GM12878 (cell line): ENCODE measurements at regions not wholly inside any gene's neighbourhood (a gene's known extent, or its start where the extent isn't known, plus 50 kb on each side); places are given as distances from the start of the nearest gene placed in this dataset.

Experiments used
- ATAC-seq: fragments of 200-7000 bp; cut with Tn5 transposase; 3 replicates; pipeline ENCODE4 v1.9.1; 2020; ENCODE audit warnings: mild to moderate bottlenecking, moderate library complexity
- BruUV-seq: library from RNA; stranded (reverse); fragments of 400-500 nt; replicated peaks from 2 replicates; lab custom pipeline; 2021; lab: Mats Ljungman, UMichigan
- CTCF ChIA-PET: fragments of 300-600 bp; sonication (Branson Sonifier 250); formaldehyde crosslinking; extraction: SDS; loops from one replicate; lab custom pipeline; 2021; ENCODE audit warnings: inconsistent platforms; lab: Yijun Ruan, JAX
- POLR2A ChIA-PET: fragments of 350-600 bp; formaldehyde crosslinking; extraction: SDS; loops from one replicate; lab custom pipeline; 2021; ENCODE audit warnings: inconsistent platforms; lab: Charles Lee
- RAD21 ChIA-PET: fragments of 300-600 bp; sonication (Branson Sonifier 250); formaldehyde crosslinking; loops from one replicate; lab custom pipeline; 2023; ENCODE audit warnings: antibody characterized with exemption; ENCODE audit not compliant: unreplicated experiment; lab: Charles Lee
- SMC1A ChIA-PET: fragments of 300-600 bp; sonication (Branson Sonifier 250); formaldehyde crosslinking; loops from one replicate; lab custom pipeline; 2023; ENCODE audit not compliant: unreplicated experiment, uncharacterized antibody; lab: Charles Lee
- DNase-seq: peaks from one replicate; pipeline ENCODE4 v3.0.0-alpha.2; 2011; ENCODE audit warnings: low read depth, low spot score
- FAIRE-seq: peaks from 3 replicates; lab custom pipeline; 2011; peaks lifted over from hg19 to GRCh38; lab: Jason Lieb, UNC
- H2AFZ ChIP-seq: 2 replicates; pipeline ENCODE4 v1.6.0; 2011; ENCODE audit warnings: low read depth, low read length, control low read depth; ENCODE audit not compliant: control insufficient read depth
- H3K27ac ChIP-seq: 2 replicates; pipeline ENCODE4 v1.5.1; 2011; ENCODE audit warnings: control low read depth; ENCODE audit not compliant: control insufficient read depth, insufficient read depth
- H3K27me3 ChIP-seq, 2 experiments: replicated peaks in 1 of 2; 2 replicates each; pipeline versions ENCODE4 v1.6.0 to v1.6.1; 2011; ENCODE audit warnings: low read length in 1 of 2; ENCODE audit not compliant: control insufficient read depth in 2 of 2, insufficient read depth in 2 of 2
- H3K36me3 ChIP-seq, 2 experiments: 2 replicates each; pipeline ENCODE4 v1.5.1; 2011; ENCODE audit warnings: low read length in 1 of 2; ENCODE audit not compliant: control insufficient read depth in 2 of 2, insufficient read depth in 2 of 2
- H3K4me1 ChIP-seq: 2 replicates; pipeline ENCODE4 v1.6.1; 2011; ENCODE audit warnings: mild to moderate bottlenecking, low read length, moderate library complexity, mixed read lengths; ENCODE audit not compliant: control insufficient read depth, insufficient read depth
- H3K4me2 ChIP-seq: 2 replicates; pipeline ENCODE4 v1.6.0; 2011; ENCODE audit warnings: control low read depth; ENCODE audit not compliant: control insufficient read depth, insufficient read depth
- H3K4me3 ChIP-seq: fragments of 200-600 bp; sonication (generic); 2 replicates; pipeline ENCODE4 v1.5.1; 2016
- H3K79me2 ChIP-seq: 2 replicates; pipeline ENCODE4 v1.6.0; 2011; ENCODE audit warnings: low read length; ENCODE audit not compliant: control insufficient read depth, insufficient read depth
- H3K9ac ChIP-seq: 2 replicates; pipeline ENCODE4 v1.8.0; 2011; ENCODE audit warnings: low read length, control low read depth, mixed read lengths; ENCODE audit not compliant: control insufficient read depth, insufficient read depth
- H3K9me3 ChIP-seq: replicated peaks from 3 replicates; pipeline ENCODE4 v1.5.1; 2011; ENCODE audit warnings: mild to moderate bottlenecking, low read length; ENCODE audit not compliant: control insufficient read depth, insufficient read depth
- H4K20me1 ChIP-seq: 2 replicates; pipeline ENCODE4 v1.6.0; 2011; ENCODE audit not compliant: control insufficient read depth, insufficient read depth
- BACH1 ChIP-seq: fragments of 450-650 bp; IDR thresholded peaks from 2 replicates; pipeline ENCODE4 v1.6.1; 2017; ENCODE audit warnings: mild to moderate bottlenecking, borderline replicate concordance
- CBX3 ChIP-seq: fragments of 200-600 bp; sonication (generic); IDR thresholded peaks from 2 replicates; pipeline ENCODE4 v1.6.1; 2016; ENCODE audit warnings: low read depth, borderline replicate concordance
- CHD2 ChIP-seq: IDR thresholded peaks from 2 replicates; pipeline ENCODE4 v1.6.1; 2011; ENCODE audit warnings: low read depth, low read length, improper control_type of control experiment, borderline replicate concordance
- IKZF1 ChIP-seq: fragments of 450-650 bp; conservative IDR thresholded peaks from 2 replicates; pipeline ENCODE4 v1.6.1; 2017; ENCODE audit warnings: antibody characterized with exemption, mild to moderate bottlenecking
- MEF2A ChIP-seq: IDR thresholded peaks from 2 replicates; pipeline ENCODE4 v1.6.1; 2011; ENCODE audit warnings: low read depth, mild to moderate bottlenecking, low read length, moderate library complexity; ENCODE audit not compliant: insufficient read depth
- MXI1 ChIP-seq: fragments of 150-350 bp; IDR thresholded peaks from 2 replicates; pipeline ENCODE4 v1.6.1; 2011; ENCODE audit warnings: low read depth, mild to moderate bottlenecking, inconsistent platforms, low read length, improper control_type of control experiment
- NFYA ChIP-seq: IDR thresholded peaks from 2 replicates; pipeline ENCODE4 v1.6.1; 2011; ENCODE audit warnings: low read depth, mild to moderate bottlenecking, low read length, improper control_type of control experiment, borderline replicate concordance
- NR2C1 ChIP-seq: fragments of 450-650 bp; IDR thresholded peaks from 2 replicates; pipeline ENCODE4 v1.6.1; 2017; ENCODE audit warnings: antibody characterized with exemption, mild to moderate bottlenecking, moderate library complexity
- PAX5 ChIP-seq: IDR thresholded peaks from 2 replicates; pipeline ENCODE4 v1.6.1; 2011; ENCODE audit warnings: low read depth, low read length, borderline replicate concordance
- PAX8 ChIP-seq: fragments of 450-650 bp; IDR thresholded peaks from 2 replicates; pipeline ENCODE4 v1.6.1; 2017; ENCODE audit warnings: mild to moderate bottlenecking, moderate library complexity
- RAD21 ChIP-seq: IDR thresholded peaks from 2 replicates; pipeline ENCODE4 v1.6.1; 2011; ENCODE audit warnings: mild to moderate bottlenecking, low read depth, low read length, moderate library complexity; ENCODE audit not compliant: insufficient read depth
- RELB ChIP-seq: fragments of 450-650 bp; IDR thresholded peaks from 2 replicates; pipeline ENCODE4 v1.6.1; 2017; ENCODE audit warnings: low read depth, mild to moderate bottlenecking, moderate library complexity
- SIN3A ChIP-seq: IDR thresholded peaks from 2 replicates; pipeline ENCODE4 v1.6.1; 2012; ENCODE audit warnings: low read depth, low read length, improper control_type of control experiment
- SKIL ChIP-seq: fragments of 450-650 bp; IDR thresholded peaks from 2 replicates; pipeline ENCODE4 v1.6.1; 2017; ENCODE audit warnings: mild to moderate bottlenecking, low read depth, inconsistent platforms; ENCODE audit not compliant: poor library complexity, severe bottlenecking
- SMARCA5 ChIP-seq: fragments of 450-650 bp; IDR thresholded peaks from 2 replicates; pipeline ENCODE4 v1.6.1; 2017; ENCODE audit warnings: mild to moderate bottlenecking
- WRNIP1 ChIP-seq: IDR thresholded peaks from 2 replicates; pipeline ENCODE4 v1.6.1; 2011; ENCODE audit warnings: low read depth, low read length, improper control_type of control experiment, borderline replicate concordance
- ZBED1 ChIP-seq: IDR thresholded peaks from 2 replicates; pipeline ENCODE4 v1.6.1; 2016; ENCODE audit warnings: borderline replicate concordance
- ZSCAN29 ChIP-seq: fragments of 450-650 bp; IDR thresholded peaks from 2 replicates; pipeline ENCODE4 v1.6.1; 2017; ENCODE audit warnings: mild to moderate bottlenecking, moderate library complexity
- WGBS: methylation state at CpG from one replicate; pipeline ENCODE4 v1.1.6; 2016; ENCODE audit warnings: low lambda C conversion rate; ENCODE audit not compliant: insufficient replicate concordance, insufficient coverage; ENCODE audit errors: missing lambda C conversion rate; 5-methylcytosine and 5-hydroxymethylcytosine counted together
- in situ Hi-C: fragments of 300-500 bp; cut with MboI; formaldehyde crosslinking; loops from 9 replicates; pipeline ENCODE4 v1.14.3; 2018; ENCODE audit warnings: mixed read lengths
- intact Hi-C: fragments of 100-400 bp; cut with micrococcal nuclease; formaldehyde crosslinking; loops from one replicate; pipeline ENCODE4 v1.14.2; 2022; ENCODE audit not compliant: unreplicated experiment
- TF ChIP-seq, protein P1 (sequence below): IDR thresholded peaks from 2 replicates; pipeline ENCODE4 v1.6.1; 2012; ENCODE audit warnings: mild to moderate bottlenecking, low read depth, low read length

- BruUV-seq: no TSS peak
- Histone ChIP-seq H3K36me3 (no peaks in the 10 kb centered on the region), H3K9me3 (no peaks in the 10 kb centered on the region), H3K4me3 (no peak overlapping the region), H3K4me2 (no peak overlapping the region), H3K79me2 (no peaks in the 10 kb centered on the region), H4K20me1 (no peaks in the 10 kb centered on the region), H3K4me1 (no peaks in the 10 kb centered on the region), H3K27me3 (no peaks in the 10 kb centered on the region), H3K9ac (no peak overlapping the region), H2AFZ (no peak overlapping the region), H3K27ac (no peak overlapping the region)
- in situ Hi-C loops: no loop called here
- intact Hi-C loops: no loop called here
- CTCF ChIA-PET: no interaction called here
- POLR2A ChIA-PET: no interaction called here
- no CpG with 5 or more reads among the region's 1 CpG for WGBS
- FAIRE-seq (no peak), ATAC-seq (no peak), DNase-seq (no peak)
- RAD21 ChIA-PET: no interaction called here
- SMC1A ChIA-PET: no interaction called here
- TF ChIP-seq MXI1 (no peak), IKZF1 (no peak), SKIL (no peak), SIN3A (no peak), CBX3 (no peak), ZBED1 (no peak), RELB (no peak), PAX8 (no peak), BACH1 (no peak), CHD2 (no peak), RAD21 (no peak), SMARCA5 (no peak), PAX5 (no peak), NFYA (no peak), ZSCAN29 (no peak), MEF2A (no peak), NR2C1 (no peak), WRNIP1 (no peak)
- TF ChIP-seq, protein P1, sequence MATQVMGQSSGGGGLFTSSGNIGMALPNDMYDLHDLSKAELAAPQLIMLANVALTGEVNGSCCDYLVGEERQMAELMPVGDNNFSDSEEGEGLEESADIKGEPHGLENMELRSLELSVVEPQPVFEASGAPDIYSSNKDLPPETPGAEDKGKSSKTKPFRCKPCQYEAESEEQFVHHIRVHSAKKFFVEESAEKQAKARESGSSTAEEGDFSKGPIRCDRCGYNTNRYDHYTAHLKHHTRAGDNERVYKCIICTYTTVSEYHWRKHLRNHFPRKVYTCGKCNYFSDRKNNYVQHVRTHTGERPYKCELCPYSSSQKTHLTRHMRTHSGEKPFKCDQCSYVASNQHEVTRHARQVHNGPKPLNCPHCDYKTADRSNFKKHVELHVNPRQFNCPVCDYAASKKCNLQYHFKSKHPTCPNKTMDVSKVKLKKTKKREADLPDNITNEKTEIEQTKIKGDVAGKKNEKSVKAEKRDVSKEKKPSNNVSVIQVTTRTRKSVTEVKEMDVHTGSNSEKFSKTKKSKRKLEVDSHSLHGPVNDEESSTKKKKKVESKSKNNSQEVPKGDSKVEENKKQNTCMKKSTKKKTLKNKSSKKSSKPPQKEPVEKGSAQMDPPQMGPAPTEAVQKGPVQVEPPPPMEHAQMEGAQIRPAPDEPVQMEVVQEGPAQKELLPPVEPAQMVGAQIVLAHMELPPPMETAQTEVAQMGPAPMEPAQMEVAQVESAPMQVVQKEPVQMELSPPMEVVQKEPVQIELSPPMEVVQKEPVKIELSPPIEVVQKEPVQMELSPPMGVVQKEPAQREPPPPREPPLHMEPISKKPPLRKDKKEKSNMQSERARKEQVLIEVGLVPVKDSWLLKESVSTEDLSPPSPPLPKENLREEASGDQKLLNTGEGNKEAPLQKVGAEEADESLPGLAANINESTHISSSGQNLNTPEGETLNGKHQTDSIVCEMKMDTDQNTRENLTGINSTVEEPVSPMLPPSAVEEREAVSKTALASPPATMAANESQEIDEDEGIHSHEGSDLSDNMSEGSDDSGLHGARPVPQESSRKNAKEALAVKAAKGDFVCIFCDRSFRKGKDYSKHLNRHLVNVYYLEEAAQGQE: no peak
Measured at GRCh38 chrY:7962350-7962749, 1050.8 kb upstream of the AMELY start.
